ENCODE measurements at regions not wholly inside any gene's neighbourhood (a gene's known extent, or its start where the extent isn't known, plus 50 kb on each side); places are given as distances from the start of the nearest gene placed in this dataset.

DNA sequence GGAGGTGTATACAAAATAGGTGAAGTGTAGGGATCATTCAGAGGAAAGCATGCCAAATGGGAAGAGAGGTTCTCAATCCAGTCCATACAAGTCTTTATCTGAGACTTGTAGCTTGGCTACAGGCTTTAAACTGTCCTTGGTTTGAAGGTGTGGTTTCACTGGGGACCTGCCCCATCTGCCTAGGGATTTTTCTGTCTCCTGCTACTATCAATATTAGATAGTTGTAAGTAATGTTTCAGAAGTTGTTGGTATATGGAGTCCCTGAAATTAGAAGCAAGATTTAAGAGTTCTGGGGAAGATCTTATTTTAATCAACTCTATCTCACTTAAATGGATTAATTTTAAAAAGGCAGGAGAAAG, 100.9 kb downstream of the ANKRD7 start:
- DNase-seq (no peak), ATAC-seq (no peak)
- H3K27me3 ChIP-seq, result peaks cover 0 to 19% (median 0%) of the 10 kb centered on the region in 7 donors
- H3K4me1 ChIP-seq, result no peaks in the 10 kb centered on the region
- H3K36me3 ChIP-seq, result no peaks in the 10 kb centered on the region
- H3K9me3 ChIP-seq, result no peaks in the 10 kb centered on the region
- TF ChIP-seq, protein P1, sequence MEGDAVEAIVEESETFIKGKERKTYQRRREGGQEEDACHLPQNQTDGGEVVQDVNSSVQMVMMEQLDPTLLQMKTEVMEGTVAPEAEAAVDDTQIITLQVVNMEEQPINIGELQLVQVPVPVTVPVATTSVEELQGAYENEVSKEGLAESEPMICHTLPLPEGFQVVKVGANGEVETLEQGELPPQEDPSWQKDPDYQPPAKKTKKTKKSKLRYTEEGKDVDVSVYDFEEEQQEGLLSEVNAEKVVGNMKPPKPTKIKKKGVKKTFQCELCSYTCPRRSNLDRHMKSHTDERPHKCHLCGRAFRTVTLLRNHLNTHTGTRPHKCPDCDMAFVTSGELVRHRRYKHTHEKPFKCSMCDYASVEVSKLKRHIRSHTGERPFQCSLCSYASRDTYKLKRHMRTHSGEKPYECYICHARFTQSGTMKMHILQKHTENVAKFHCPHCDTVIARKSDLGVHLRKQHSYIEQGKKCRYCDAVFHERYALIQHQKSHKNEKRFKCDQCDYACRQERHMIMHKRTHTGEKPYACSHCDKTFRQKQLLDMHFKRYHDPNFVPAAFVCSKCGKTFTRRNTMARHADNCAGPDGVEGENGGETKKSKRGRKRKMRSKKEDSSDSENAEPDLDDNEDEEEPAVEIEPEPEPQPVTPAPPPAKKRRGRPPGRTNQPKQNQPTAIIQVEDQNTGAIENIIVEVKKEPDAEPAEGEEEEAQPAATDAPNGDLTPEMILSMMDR (IDR thresholded peaks at IDR 0.05), result no peak
- no peak overlapping the region for H3K4me3 ChIP-seq
- intact Hi-C loops (cut with DNase I), result no loop called here
- no peak overlapping the region for H3K27ac ChIP-seq

DNA sequence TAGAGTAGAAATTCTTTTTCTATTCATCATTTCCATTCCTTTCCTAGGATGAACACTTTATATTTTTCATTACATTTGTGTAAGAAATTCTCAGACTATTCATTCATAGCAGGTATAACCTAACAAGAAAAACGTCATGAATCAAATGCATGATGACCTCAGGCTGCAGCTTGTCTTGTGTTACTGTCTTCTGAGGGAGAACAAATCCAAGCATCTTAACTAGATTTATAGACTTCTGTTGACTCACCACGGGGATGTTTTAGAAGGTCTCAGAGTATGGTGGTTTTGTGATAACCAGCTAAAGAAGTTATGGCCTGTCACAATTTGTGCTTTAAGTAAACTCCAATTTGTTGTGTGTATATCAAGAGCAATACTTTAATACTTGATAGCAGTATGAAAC, 102.7 kb downstream of the ANKRD7 start:
- H3K27ac ChIP-seq, result no peak overlapping the region

DNA sequence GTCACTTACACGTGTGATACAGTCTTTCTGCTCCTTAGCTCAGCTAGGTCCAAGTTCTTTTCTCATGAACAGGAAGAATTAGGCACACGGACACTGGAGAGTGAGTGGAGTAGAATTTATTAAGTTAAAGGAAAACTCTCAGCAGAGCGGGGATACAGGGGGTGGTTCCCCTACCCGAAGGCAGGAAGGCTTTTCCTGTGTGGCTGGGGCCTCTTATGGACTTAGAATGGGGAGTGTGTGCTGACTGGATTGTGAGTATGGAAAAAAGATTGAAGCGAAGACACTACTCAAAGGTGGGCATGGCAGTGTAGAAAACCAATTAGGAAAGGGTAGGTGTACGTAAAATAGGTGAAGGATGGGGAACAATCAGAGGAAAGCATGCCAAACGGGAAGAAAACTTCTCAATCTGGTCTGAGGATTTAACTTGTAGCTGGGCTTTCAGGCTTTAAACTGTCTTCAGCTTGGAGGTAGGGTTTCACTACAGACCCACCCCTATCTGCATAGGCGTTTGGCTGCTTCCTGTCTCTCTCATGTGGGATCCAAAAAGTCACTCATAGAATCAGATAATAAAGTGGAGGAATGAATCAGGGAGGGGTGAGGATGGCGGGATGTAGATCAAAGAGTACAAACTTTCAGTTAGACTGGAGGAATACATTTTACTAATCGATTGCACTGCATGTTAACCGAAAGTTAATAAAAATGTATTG, 104.2 kb downstream of the ANKRD7 start:
- Histone ChIP-seq H3K9me3 (no peaks in the 10 kb centered on the region), H3K4me3 (no peak overlapping the region), H3K27ac (no peak overlapping the region), H3K4me1 (no peaks in the 10 kb centered on the region), H3K36me3 (no peaks in the 10 kb centered on the region), H3K27me3 (peaks cover 0 to 29% (median 0%) of the 10 kb centered on the region in 7 donors)
- intact Hi-C loops (cut with DNase I), result no loop called here
- TF ChIP-seq, protein P1 (IDR thresholded peaks at IDR 0.05), result no peak
- no peak for ATAC-seq
- no peak for DNase-seq
- WGBS, 2 donors, result 68 to 71% methylated on average over 11 of the region's 11 CpGs

More for the DNA sequence above, 102.7 kb downstream of the ANKRD7 start:
- Histone ChIP-seq H3K36me3 (no peaks in the 10 kb centered on the region), H3K27me3 (peaks cover 0 to 29% (median 0%) of the 10 kb centered on the region in 7 donors), H3K4me3 (no peak overlapping the region), H3K9me3 (no peaks in the 10 kb centered on the region), H3K4me1 (no peaks in the 10 kb centered on the region)
- intact Hi-C loops (cut with DNase I), result no loop called here
- WGBS, 2 donors, result 59 to 60% methylated on average over 2 of the region's 2 CpGs
- TF ChIP-seq, protein P1 (IDR thresholded peaks at IDR 0.05), result no peak
- ATAC-seq (no peak), DNase-seq (no peak)

DNA sequence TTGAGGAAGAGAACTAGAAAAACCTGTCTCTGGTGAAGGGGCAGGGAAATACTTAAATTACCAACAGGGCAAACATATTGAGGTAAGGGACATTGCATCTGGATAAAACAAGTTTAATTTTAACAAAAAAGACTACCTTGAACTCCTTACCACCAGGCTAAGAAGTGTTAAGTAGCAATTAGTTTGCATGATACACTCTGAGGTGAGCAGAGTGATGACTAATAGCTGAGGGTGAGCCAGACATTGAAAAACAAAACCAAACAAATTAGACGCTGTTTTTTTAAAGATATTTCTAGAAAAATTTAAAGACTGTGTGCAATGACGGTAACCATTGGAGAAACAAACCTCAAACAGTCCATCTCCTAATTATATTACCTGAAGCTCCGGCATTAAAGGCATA, 105.9 kb downstream of the ANKRD7 start:
- H3K4me1 ChIP-seq, result no peaks in the 10 kb centered on the region
- no peak overlapping the region for H3K4me3 ChIP-seq
- H3K36me3 ChIP-seq, result no peaks in the 10 kb centered on the region
- TF ChIP-seq, protein P1 (IDR thresholded peaks at IDR 0.05), result no peak
- H3K9me3 ChIP-seq, result no peaks in the 10 kb centered on the region
- intact Hi-C loops (cut with DNase I), result no loop called here
- no peak overlapping the region for H3K27ac ChIP-seq
- peaks cover 0 to 24% (median 0%) of the 10 kb centered on the region in 7 donors for H3K27me3 ChIP-seq
- DNase-seq (no peak), ATAC-seq (no peak)
- 76 to 77% methylated on average over 3 of the region's 3 CpGs for WGBS, 2 donors

Data from heart right ventricle (tissue), 16 donors.